AG10803 (cell line): ENCODE measurements at regions not wholly inside any gene's neighbourhood (a gene's known extent, or its start where the extent isn't known, plus 50 kb on each side); places are given as distances from the start of the nearest gene placed in this dataset.
A peak's percentile ranks its signal among the peaks of the same experiment; 100 is the strongest.
"Not testable (repeated sequence)": the region's sequence is repeated elsewhere in the genome, so short reads cannot be mapped to it uniquely, and the experiment has no call there.

ENCODE experiments used
- DNase-seq: peaks from one replicate; pipeline ENCODE4 v3.0.0; 2010; ENCODE audit warnings: low read depth
- H3K4me3 ChIP-seq: 2 replicates; pipeline ENCODE4 v1.5.1; 2011; ENCODE audit warnings: mild to moderate bottlenecking, low read length, control low read depth
- CTCF ChIP-seq: conservative IDR thresholded peaks from 2 replicates; pipeline ENCODE4 v1.5.1; 2011; ENCODE audit warnings: mild to moderate bottlenecking, low read length, control low read depth, inconsistent platforms

- H3K4me3 ChIP-seq, result no peak overlapping the region
- no peak for TF ChIP-seq CTCF
- peak; percentile 88 for DNase-seq
These were observed 125.6 kb downstream of the CCDC71L start for GRCh38 chr7:106535234-106535932.

GRCh38 chr7:106534271-106534846 lies 126.6 kb downstream of the CCDC71L start:
- TF ChIP-seq CTCF, result no peak
- no peak for DNase-seq
- no peak overlapping the region for H3K4me3 ChIP-seq

GRCh38 chr7:106530183-106530582 lies 130.8 kb downstream of the CCDC71L start:
- H3K4me3 ChIP-seq, result not testable (repeated sequence)
- DNase-seq, result peak; percentile 22

- H3K4me3 ChIP-seq, DNase-seq: not testable (repeated sequence)
These were observed 134.3 kb downstream of the CCDC71L start for GRCh38 chr7:106526617-106527016.

GRCh38 chr7:106524690-106525059 lies 136.3 kb downstream of the CCDC71L start:
- no peak for TF ChIP-seq CTCF
- DNase-seq, result no peak

GRCh38 chr7:106523482-106523881 lies 137.5 kb downstream of the CCDC71L start:
- no peak for DNase-seq
- TF ChIP-seq CTCF, result no peak
- no peak overlapping the region for H3K4me3 ChIP-seq

More at GRCh38 chr7:106524690-106525059, 136.3 kb downstream of the CCDC71L start:
- H3K4me3 ChIP-seq, result no peak overlapping the region

- peak; percentile 69 for DNase-seq
- TF ChIP-seq CTCF, result no peak
- H3K4me3 ChIP-seq, result no peak overlapping the region
These were observed 138.3 kb downstream of the CCDC71L start for GRCh38 chr7:106522696-106523095.

GRCh38 chr7:106521541-106521940 lies 139.4 kb downstream of the CCDC71L start:
- no peak overlapping the region for H3K4me3 ChIP-seq
- no peak for DNase-seq
- TF ChIP-seq CTCF, result no peak
